ENCODE measurements at regions not wholly inside any gene's neighbourhood (a gene's known extent, or its start where the extent isn't known, plus 50 kb on each side); places are given as distances from the start of the nearest gene placed in this dataset.

DNA sequence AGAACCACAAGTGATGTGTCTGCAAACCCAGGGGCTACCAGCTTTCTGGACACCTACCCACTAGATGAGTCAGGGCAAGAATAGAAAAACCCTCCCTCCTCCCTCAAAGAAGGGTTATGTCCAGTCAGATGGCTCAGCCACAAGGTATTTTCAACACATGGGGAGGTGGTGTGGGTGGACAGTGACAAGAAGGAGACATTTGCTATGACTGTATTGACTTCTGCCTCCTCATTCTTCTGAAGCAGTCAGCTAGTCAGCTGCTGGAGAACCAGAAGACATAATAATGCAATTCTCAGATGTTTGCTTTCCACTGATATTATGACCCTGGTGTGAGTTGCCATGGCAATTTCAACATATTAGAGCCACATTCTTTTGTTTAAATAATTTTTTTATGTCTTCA is 66.7 kb upstream of the GOLGA8B start:
- no peaks in the 10 kb centered on the region for H4K20me1 ChIP-seq (replicated peaks; ENCODE audit: control insufficient read depth, extremely low read depth, insufficient read depth, low read length)
- H3K9me1 ChIP-seq (replicated peaks; ENCODE audit: control insufficient read depth, extremely low read depth, insufficient read depth, low read length), result no peaks in the 10 kb centered on the region
- no peak overlapping the region for H3K4me2 ChIP-seq (ENCODE audit: insufficient read depth, low read length)
- no peaks in the 10 kb centered on the region for H3K9me3 ChIP-seq (replicated peaks; ENCODE audit: control insufficient read depth, insufficient read depth, low read length)
- BruUV-seq (replicated peaks), result no TSS peak
- no peak overlapping the region for H3K4me3 ChIP-seq (replicated peaks in 1 of 3; ENCODE audit: insufficient read depth in 1 of 3, low read depth in 1 of 3, low read length in 3 of 3)
- peaks cover 13% of the 10 kb centered on the region for H3K4me1 ChIP-seq (ENCODE audit: control insufficient read depth, extremely low read depth, insufficient read depth, low read length)
- dilution Hi-C loops (cut with MboI; ENCODE audit: extremely low pct_ligation_motif_present, low sequenced_read_pairs) (no loop called here), intact Hi-C loops (cut with micrococcal nuclease) (no loop called here)
- no peak overlapping the region for H2AFZ ChIP-seq (ENCODE audit: low read depth, low read length)
- H3K36me3 ChIP-seq (ENCODE audit: control insufficient read depth in 2 of 2, extremely low read depth in 1 of 2, insufficient read depth in 2 of 2, low read length in 2 of 2), result no peaks in the 10 kb centered on the region
- FAIRE-seq (no peak), DNase-seq (ENCODE audit: low read depth, low spot score) (no peak)
- ChIA-PET CTCF (interaction anchor here (1.1 kb wide), 1 partner anchor 58 kb away, joined by 3 read pairs; no protein-coding TSS in a partner anchor), POLR2A (no interaction called here)
- no peak overlapping the region for H3K27ac ChIP-seq (ENCODE audit: insufficient read depth, low read depth, low read length)
- no peaks in the 10 kb centered on the region for H3K79me2 ChIP-seq (ENCODE audit: control insufficient read depth, insufficient read depth, low read length)
- no peak for TF ChIP-seq JUN (IDR thresholded peaks at IDR 0.05; ENCODE audit: borderline replicate concordance, insufficient read depth, insufficient read length, low read depth)
- TF ChIP-seq, protein P1, sequence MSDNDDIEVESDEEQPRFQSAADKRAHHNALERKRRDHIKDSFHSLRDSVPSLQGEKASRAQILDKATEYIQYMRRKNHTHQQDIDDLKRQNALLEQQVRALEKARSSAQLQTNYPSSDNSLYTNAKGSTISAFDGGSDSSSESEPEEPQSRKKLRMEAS (IDR thresholded peaks at IDR 0.05; ENCODE audit: insufficient read depth, insufficient read length), result no peak
- TF ChIP-seq GATA2 (IDR thresholded peaks at IDR 0.05; ENCODE audit: insufficient read depth, insufficient read length, low read depth, low read length), result no peak
- TF ChIP-seq POLR2A (IDR thresholded peaks at IDR 0.05; ENCODE audit: low read depth, low read length), result no peak
- TF ChIP-seq, protein P2, sequence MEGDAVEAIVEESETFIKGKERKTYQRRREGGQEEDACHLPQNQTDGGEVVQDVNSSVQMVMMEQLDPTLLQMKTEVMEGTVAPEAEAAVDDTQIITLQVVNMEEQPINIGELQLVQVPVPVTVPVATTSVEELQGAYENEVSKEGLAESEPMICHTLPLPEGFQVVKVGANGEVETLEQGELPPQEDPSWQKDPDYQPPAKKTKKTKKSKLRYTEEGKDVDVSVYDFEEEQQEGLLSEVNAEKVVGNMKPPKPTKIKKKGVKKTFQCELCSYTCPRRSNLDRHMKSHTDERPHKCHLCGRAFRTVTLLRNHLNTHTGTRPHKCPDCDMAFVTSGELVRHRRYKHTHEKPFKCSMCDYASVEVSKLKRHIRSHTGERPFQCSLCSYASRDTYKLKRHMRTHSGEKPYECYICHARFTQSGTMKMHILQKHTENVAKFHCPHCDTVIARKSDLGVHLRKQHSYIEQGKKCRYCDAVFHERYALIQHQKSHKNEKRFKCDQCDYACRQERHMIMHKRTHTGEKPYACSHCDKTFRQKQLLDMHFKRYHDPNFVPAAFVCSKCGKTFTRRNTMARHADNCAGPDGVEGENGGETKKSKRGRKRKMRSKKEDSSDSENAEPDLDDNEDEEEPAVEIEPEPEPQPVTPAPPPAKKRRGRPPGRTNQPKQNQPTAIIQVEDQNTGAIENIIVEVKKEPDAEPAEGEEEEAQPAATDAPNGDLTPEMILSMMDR (IDR thresholded peaks at IDR 0.05; ENCODE audit: extremely low read depth in 1 of 2, insufficient read depth in 1 of 2, low read depth in 1 of 2, low read length in 2 of 2), result no peak
- no peak for TF ChIP-seq FOS (IDR thresholded peaks at IDR 0.05; ENCODE audit: borderline replicate concordance, insufficient read depth, low read length)
- TF ChIP-seq POLR2AphosphoS5 (IDR thresholded peaks at IDR 0.05; ENCODE audit: insufficient read depth, low read depth, low read length), result no peak
- no peak for TF ChIP-seq MYC (IDR thresholded peaks at IDR 0.05; ENCODE audit: low read depth, low read length)
- TF ChIP-seq EZH2 (IDR thresholded peaks at IDR 0.05; ENCODE audit: borderline replicate concordance, low read depth, low read length, severe bottlenecking), result no peak
- no peaks in the 10 kb centered on the region for H3K27me3 ChIP-seq (ENCODE audit: control insufficient read depth in 2 of 2, insufficient read depth in 2 of 2, low read length in 2 of 2)
- H3K9ac ChIP-seq (replicated peaks; ENCODE audit: extremely low read depth, insufficient read depth, low read length), result no peak overlapping the region
